Fibroblast of lung (primary cell): ENCODE measurements at regions not wholly inside any gene's neighbourhood (a gene's known extent, or its start where the extent isn't known, plus 50 kb on each side); places are given as distances from the start of the nearest gene placed in this dataset.

Experiments
- DNase-seq, 2 donors: peaks; one replicate each; pipeline versions ENCODE4 v3.0.0 to v3.0.0-alpha.2; 2010; ENCODE audit warnings: low read depth in 2 of 2
- H2AFZ ChIP-seq: 2 replicates; pipeline ENCODE4 v1.5.1; 2012; ENCODE audit warnings: low read length, control low read depth, inconsistent platforms
- H3K27ac ChIP-seq: 2 replicates; pipeline ENCODE4 v1.5.1; 2011; ENCODE audit warnings: low read length, control low read depth; ENCODE audit not compliant: insufficient read depth
- H3K27me3 ChIP-seq: 2 replicates; pipeline ENCODE4 v1.5.1; 2011; ENCODE audit warnings: mild to moderate bottlenecking, low read length; ENCODE audit not compliant: control insufficient read depth, insufficient read depth
- H3K36me3 ChIP-seq: 2 replicates; pipeline ENCODE4 v1.5.1; 2011; ENCODE audit warnings: low read length; ENCODE audit not compliant: control insufficient read depth, insufficient read depth
- H3K4me1 ChIP-seq: 2 replicates; pipeline ENCODE4 v1.5.1; 2011; ENCODE audit warnings: low read length; ENCODE audit not compliant: control insufficient read depth, insufficient read depth; ENCODE audit errors: extremely low read depth
- H3K4me2 ChIP-seq: 2 replicates; pipeline ENCODE4 v1.5.1; 2011; ENCODE audit warnings: low read length, control low read depth; ENCODE audit not compliant: insufficient read depth; ENCODE audit errors: extremely low read depth
- H3K4me3 ChIP-seq, 4 experiments: fragments of 200-600 bp in 1 of 4; sonication (generic) in 1 of 4; replicated peaks in 1 of 4; 2 replicates each; pipeline ENCODE4 v1.5.1; 2011 to 2016; ENCODE audit warnings: low read length in 4 of 4, low read depth in 3 of 4, mild to moderate bottlenecking in 3 of 4, control low read depth in 2 of 4, inconsistent platforms in 1 of 4, mixed read lengths in 1 of 4; ENCODE audit not compliant: insufficient read depth in 1 of 4; ENCODE audit errors: control extremely low read depth in 1 of 4
- H3K79me2 ChIP-seq: 2 replicates; pipeline ENCODE4 v1.5.1; 2012; ENCODE audit warnings: mild to moderate bottlenecking, low read length, inconsistent platforms; ENCODE audit not compliant: control insufficient read depth, insufficient read depth
- H3K9ac ChIP-seq: 2 replicates; pipeline ENCODE4 v1.5.1; 2011; ENCODE audit warnings: mild to moderate bottlenecking, low read length, control low read depth; ENCODE audit not compliant: insufficient read depth
- H3K9me3 ChIP-seq: 2 replicates; pipeline ENCODE4 v1.5.1; 2012; ENCODE audit warnings: low read depth, low read length; ENCODE audit not compliant: control insufficient read depth, insufficient read depth
- H4K20me1 ChIP-seq: 2 replicates; pipeline ENCODE4 v1.5.1; 2011; ENCODE audit warnings: low read length; ENCODE audit not compliant: control insufficient read depth, insufficient read depth; ENCODE audit errors: extremely low read depth
- EZH2 ChIP-seq: IDR thresholded peaks from 2 replicates; pipeline ENCODE4 v1.5.1; 2012; ENCODE audit warnings: low read length, control low read depth, mild to moderate bottlenecking; ENCODE audit errors: missing control alignments
- TF ChIP-seq, protein P1 (sequence below), 2 donors: IDR thresholded peaks in 1 of 2; conservative IDR thresholded peaks in 1 of 2; 1 replicate in 1 of 2; 2 replicates in 1 of 2; pipeline ENCODE4 v1.5.1; 2011 to 2012; ENCODE audit warnings: low read length in 2 of 2, control low read depth in 1 of 2, inconsistent platforms in 1 of 2, low read depth in 1 of 2, mild to moderate bottlenecking in 1 of 2

DNA sequence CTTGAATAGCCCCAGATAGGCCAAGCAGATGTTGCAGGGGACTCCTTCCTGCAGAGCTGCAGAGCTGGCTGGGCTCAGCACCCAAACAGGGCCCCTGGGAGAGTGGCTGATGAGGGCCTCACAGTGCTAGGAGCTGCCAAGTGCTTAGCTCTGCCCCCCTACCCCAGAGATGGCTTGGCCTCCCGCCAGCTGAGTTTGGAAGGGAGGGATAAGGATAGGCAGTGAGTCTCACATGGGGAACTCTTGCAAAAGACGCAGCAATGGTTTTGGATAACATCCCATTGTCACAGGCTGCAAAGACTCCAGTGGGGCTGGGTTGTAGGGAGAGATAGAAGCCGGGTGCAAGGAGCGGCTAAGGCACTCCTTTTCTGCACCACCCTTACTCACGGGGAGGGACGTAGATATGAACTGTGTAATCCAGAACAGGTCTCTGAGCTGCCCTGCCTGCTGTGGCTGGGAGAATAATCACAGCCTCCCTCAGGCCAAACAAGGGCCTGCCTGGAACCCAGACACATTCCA is 52.9 kb upstream of the MAF start:
- Histone ChIP-seq H3K27ac (no peak overlapping the region), H3K4me2 (no peak overlapping the region), H4K20me1 (no peaks in the 10 kb centered on the region), H3K27me3 (no peaks in the 10 kb centered on the region), H3K9me3 (no peaks in the 10 kb centered on the region), H3K4me3 (no peak overlapping the region), H3K4me1 (peaks cover 13% of the 10 kb centered on the region), H3K79me2 (no peaks in the 10 kb centered on the region), H3K36me3 (no peaks in the 10 kb centered on the region), H2AFZ (no peak overlapping the region), H3K9ac (no peak overlapping the region)
- TF ChIP-seq, protein P1, sequence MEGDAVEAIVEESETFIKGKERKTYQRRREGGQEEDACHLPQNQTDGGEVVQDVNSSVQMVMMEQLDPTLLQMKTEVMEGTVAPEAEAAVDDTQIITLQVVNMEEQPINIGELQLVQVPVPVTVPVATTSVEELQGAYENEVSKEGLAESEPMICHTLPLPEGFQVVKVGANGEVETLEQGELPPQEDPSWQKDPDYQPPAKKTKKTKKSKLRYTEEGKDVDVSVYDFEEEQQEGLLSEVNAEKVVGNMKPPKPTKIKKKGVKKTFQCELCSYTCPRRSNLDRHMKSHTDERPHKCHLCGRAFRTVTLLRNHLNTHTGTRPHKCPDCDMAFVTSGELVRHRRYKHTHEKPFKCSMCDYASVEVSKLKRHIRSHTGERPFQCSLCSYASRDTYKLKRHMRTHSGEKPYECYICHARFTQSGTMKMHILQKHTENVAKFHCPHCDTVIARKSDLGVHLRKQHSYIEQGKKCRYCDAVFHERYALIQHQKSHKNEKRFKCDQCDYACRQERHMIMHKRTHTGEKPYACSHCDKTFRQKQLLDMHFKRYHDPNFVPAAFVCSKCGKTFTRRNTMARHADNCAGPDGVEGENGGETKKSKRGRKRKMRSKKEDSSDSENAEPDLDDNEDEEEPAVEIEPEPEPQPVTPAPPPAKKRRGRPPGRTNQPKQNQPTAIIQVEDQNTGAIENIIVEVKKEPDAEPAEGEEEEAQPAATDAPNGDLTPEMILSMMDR (conservative IDR thresholded peaks at IDR 0.05 in 1 of 2, IDR thresholded peaks at IDR 0.05 in 1 of 2; ENCODE audit: low read depth in 1 of 2, low read length in 2 of 2): no peak
- no peak for TF ChIP-seq EZH2
- DNase-seq: peak; percentile 37 to 96

DNA sequence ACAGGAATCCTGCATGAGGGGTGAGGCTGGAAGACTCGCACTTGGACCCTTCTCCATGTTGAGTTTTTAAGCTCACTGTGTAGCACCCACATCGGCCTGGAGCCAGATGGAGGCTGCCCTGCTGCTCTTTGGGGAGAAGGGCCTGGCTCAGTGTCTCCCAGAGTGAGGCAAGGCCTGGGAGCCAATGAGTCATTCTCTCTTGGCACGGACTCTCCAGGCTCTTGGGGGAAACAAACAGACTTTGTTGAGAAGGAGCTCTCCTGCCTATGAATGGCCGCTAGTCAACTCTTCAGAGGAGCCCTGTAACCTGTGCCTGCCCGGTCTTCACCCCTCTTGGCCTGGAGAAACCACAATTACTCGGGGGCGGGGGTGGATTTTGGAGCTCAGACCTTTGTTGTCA is 50.8 kb upstream of the MAF start:
- Histone ChIP-seq H3K36me3 (no peaks in the 10 kb centered on the region), H4K20me1 (no peaks in the 10 kb centered on the region), H3K79me2 (no peaks in the 10 kb centered on the region), H3K4me3 (no peak overlapping the region), H2AFZ (no peak overlapping the region), H3K9ac (no peak overlapping the region), H3K4me2 (no peak overlapping the region), H3K9me3 (no peaks in the 10 kb centered on the region), H3K4me1 (peaks cover 11% of the 10 kb centered on the region), H3K27me3 (no peaks in the 10 kb centered on the region), H3K27ac (no peak overlapping the region)
- peak; percentile 85 to 90 for DNase-seq
- no peak for TF ChIP-seq EZH2
